ENCODE measurements at regions not wholly inside any gene's neighbourhood (a gene's known extent, or its start where the extent isn't known, plus 50 kb on each side); places are given as distances from the start of the nearest gene placed in this dataset.

DNA sequence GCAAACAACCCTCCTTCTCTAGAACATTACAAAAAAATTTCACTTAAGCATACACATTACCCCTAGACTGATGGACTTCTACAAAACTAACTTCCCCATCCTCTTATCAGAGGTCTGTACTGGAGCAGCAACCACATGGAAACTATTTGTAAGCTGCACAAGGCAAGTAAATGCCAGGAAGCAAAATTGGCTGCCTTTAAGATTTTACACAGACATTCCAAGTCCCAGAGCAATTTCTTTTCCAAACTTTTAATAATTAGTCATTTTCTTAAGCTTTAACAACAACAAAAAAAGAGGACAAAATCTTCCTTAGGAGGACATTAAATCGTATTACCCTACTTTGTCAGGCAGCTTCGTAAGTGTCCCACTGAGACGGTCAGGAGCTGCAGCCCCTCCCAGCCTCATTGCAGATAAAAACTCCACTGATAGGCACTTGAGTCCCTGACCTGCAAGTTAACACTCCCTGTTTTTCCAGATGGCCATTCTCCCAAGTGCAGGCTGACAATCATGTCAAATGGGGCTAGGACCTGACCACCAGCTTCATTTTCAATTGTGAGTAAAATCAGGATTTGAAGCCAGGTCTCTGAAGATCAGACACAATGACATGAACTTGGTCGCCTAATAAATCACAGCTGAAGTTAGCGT, 680.1 kb downstream of the DIAPH3 start:
- Histone ChIP-seq H3K27ac (ENCODE audit: low read length) (no peak overlapping the region), H3K4me3 (ENCODE audit: low read length) (no peak overlapping the region), H3K9me3 (ENCODE audit: control insufficient read depth, insufficient read depth, low read length) (no peaks in the 10 kb centered on the region), H3K36me3 (ENCODE audit: control insufficient read depth, insufficient read depth, low read length) (no peaks in the 10 kb centered on the region), H3K27me3 (ENCODE audit: control insufficient read depth, insufficient read depth, low read length) (no peaks in the 10 kb centered on the region), H3K4me1 (ENCODE audit: control insufficient read depth, insufficient read depth, low read length) (no peaks in the 10 kb centered on the region)
- Mint-ChIP-seq H3K9me3 (peaks cover 0 to 5% of the 10 kb centered on the region in 2 donors), H3K27me3 (ENCODE audit: low read depth in 2 of 2) (no peaks in the 10 kb centered on the region), H3K4me3 (no peak overlapping the region), H3K36me3 (no peaks in the 10 kb centered on the region), H3K27ac (no peak overlapping the region), H3K4me1 (no peaks in the 10 kb centered on the region)
- no peak for ATAC-seq
- WGBS (ENCODE audit: insufficient coverage) = 85% methylated on average over 5 of the region's 5 CpGs
- DNase-seq = no peak
- TF ChIP-seq, protein P1, sequence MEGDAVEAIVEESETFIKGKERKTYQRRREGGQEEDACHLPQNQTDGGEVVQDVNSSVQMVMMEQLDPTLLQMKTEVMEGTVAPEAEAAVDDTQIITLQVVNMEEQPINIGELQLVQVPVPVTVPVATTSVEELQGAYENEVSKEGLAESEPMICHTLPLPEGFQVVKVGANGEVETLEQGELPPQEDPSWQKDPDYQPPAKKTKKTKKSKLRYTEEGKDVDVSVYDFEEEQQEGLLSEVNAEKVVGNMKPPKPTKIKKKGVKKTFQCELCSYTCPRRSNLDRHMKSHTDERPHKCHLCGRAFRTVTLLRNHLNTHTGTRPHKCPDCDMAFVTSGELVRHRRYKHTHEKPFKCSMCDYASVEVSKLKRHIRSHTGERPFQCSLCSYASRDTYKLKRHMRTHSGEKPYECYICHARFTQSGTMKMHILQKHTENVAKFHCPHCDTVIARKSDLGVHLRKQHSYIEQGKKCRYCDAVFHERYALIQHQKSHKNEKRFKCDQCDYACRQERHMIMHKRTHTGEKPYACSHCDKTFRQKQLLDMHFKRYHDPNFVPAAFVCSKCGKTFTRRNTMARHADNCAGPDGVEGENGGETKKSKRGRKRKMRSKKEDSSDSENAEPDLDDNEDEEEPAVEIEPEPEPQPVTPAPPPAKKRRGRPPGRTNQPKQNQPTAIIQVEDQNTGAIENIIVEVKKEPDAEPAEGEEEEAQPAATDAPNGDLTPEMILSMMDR (IDR thresholded peaks at IDR 0.05) = no peak
- intact Hi-C loops (cut with micrococcal nuclease) = no loop called here

DNA sequence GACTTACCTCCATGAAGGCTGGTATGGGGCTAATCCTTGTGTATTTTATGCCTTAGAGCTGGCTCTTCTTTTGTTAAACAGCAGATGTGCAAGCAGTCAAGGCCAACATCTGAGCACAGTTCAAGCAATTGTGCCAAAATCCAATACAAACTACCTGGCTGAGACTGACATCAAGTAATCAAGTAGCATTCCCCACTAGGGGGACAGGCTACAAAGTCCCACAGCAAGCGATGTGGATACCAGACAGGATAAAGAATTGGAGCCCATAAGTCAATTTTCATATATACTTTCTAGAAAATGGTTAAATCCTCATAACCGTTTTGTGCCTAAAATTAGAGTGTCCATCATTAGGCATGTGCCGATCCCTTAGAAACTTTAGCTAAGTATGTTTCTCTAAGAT, 675.8 kb downstream of the DIAPH3 start:
- intact Hi-C loops (cut with micrococcal nuclease) = no loop called here
- Mint-ChIP-seq H3K4me3 (no peak overlapping the region), H3K27me3 (ENCODE audit: low read depth in 2 of 2) (peaks cover 0 to 2% of the 10 kb centered on the region in 2 donors), H3K4me1 (no peaks in the 10 kb centered on the region), H3K27ac (no peak overlapping the region), H3K9me3 (peaks cover 0 to 3% of the 10 kb centered on the region in 2 donors), H3K36me3 (no peaks in the 10 kb centered on the region)
- TF ChIP-seq, protein P1 (IDR thresholded peaks at IDR 0.05) = no peak
- WGBS (ENCODE audit: insufficient coverage) = 83% methylated on average over 3 of the region's 3 CpGs
- Histone ChIP-seq H3K27me3 (ENCODE audit: control insufficient read depth, insufficient read depth, low read length) (no peaks in the 10 kb centered on the region), H3K9me3 (ENCODE audit: control insufficient read depth, insufficient read depth, low read length) (no peaks in the 10 kb centered on the region), H3K36me3 (ENCODE audit: control insufficient read depth, insufficient read depth, low read length) (no peaks in the 10 kb centered on the region), H3K4me3 (ENCODE audit: low read length) (no peak overlapping the region), H3K4me1 (ENCODE audit: control insufficient read depth, insufficient read depth, low read length) (no peaks in the 10 kb centered on the region), H3K27ac (ENCODE audit: low read length) (no peak overlapping the region)
- no peak for DNase-seq
- no peak for ATAC-seq

DNA sequence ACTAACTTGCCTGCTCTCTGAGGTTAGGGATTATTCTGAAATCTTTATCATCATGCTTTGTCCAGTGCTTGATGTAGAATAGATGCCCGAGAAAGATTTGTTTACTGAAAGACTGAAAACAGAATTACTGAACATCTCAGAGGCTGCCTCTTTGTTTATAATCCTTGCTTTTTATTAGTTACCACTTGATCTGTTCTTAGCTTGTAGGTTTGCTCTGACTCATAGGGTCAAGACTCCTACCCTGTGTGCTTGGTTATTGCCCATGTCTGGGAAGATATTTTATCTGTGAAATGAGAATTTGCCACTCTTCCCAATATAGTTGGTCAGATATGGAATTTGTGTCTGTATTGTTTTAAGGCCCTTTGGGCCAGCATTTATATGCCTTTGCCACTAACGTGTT, 675.3 kb downstream of the DIAPH3 start:
- 86% methylated on average over 1 of the region's 2 CpGs for WGBS (ENCODE audit: insufficient coverage)
- no peaks in the 10 kb centered on the region for H3K9me3 ChIP-seq (ENCODE audit: control insufficient read depth, insufficient read depth, low read length)
- Mint-ChIP-seq H3K36me3 (no peaks in the 10 kb centered on the region), H3K27ac (no peak overlapping the region), H3K27me3 (ENCODE audit: low read depth in 2 of 2) (peaks cover 0 to 2% of the 10 kb centered on the region in 2 donors), H3K4me3 (no peak overlapping the region), H3K4me1 (no peaks in the 10 kb centered on the region), H3K9me3 (peaks cover 0 to 3% of the 10 kb centered on the region in 2 donors)
- DNase-seq (no peak), ATAC-seq (no peak)
- no peaks in the 10 kb centered on the region for H3K4me1 ChIP-seq (ENCODE audit: control insufficient read depth, insufficient read depth, low read length)
- TF ChIP-seq, protein P1 (IDR thresholded peaks at IDR 0.05) = no peak
- H3K27ac ChIP-seq (ENCODE audit: low read length) = no peak overlapping the region
- no peaks in the 10 kb centered on the region for H3K27me3 ChIP-seq (ENCODE audit: control insufficient read depth, insufficient read depth, low read length)
- intact Hi-C loops (cut with micrococcal nuclease) = no loop called here
- no peak overlapping the region for H3K4me3 ChIP-seq (ENCODE audit: low read length)
- H3K36me3 ChIP-seq (ENCODE audit: control insufficient read depth, insufficient read depth, low read length) = no peaks in the 10 kb centered on the region

DNA sequence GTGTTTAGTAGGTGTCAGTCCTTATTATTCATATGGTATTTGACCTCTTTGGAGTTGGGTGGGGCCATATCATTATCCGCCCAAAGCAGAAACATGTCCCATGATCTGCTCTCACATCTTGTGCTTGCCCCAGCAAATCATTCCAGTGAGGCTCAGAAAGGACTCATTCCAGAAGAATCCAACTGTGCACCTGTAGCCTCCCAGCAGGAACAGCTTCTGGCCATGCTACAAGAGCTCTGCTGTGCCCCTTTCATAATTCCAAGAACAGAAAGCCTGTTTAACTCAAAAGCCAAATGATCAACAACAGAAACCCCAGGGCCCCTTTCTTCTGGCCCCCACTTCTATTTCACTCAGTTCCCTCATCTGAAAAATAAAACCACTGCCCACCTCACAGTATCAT, 673.1 kb downstream of the DIAPH3 start:
- Histone ChIP-seq H3K27ac (ENCODE audit: low read length) (no peak overlapping the region), H3K27me3 (ENCODE audit: control insufficient read depth, insufficient read depth, low read length) (no peaks in the 10 kb centered on the region), H3K4me1 (ENCODE audit: control insufficient read depth, insufficient read depth, low read length) (no peaks in the 10 kb centered on the region), H3K9me3 (ENCODE audit: control insufficient read depth, insufficient read depth, low read length) (no peaks in the 10 kb centered on the region), H3K36me3 (ENCODE audit: control insufficient read depth, insufficient read depth, low read length) (no peaks in the 10 kb centered on the region), H3K4me3 (ENCODE audit: low read length) (no peak overlapping the region)
- intact Hi-C loops (cut with micrococcal nuclease) = no loop called here
- Mint-ChIP-seq H3K4me1 (no peaks in the 10 kb centered on the region), H3K4me3 (no peak overlapping the region), H3K9me3 (peaks cover 0 to 3% of the 10 kb centered on the region in 2 donors), H3K27me3 (ENCODE audit: low read depth in 2 of 2) (peaks cover 0 to 2% of the 10 kb centered on the region in 2 donors), H3K36me3 (no peaks in the 10 kb centered on the region), H3K27ac (no peak overlapping the region)
- ATAC-seq = no peak
- WGBS (ENCODE audit: insufficient coverage) = 86% methylated on average over 1 of the region's 1 CpG
- no peak for DNase-seq
- TF ChIP-seq, protein P1 (IDR thresholded peaks at IDR 0.05) = no peak
